Activated naive CD8-positive, alpha-beta T cell treated with anti-CD3 and anti-CD28 coated beads, Interleukin-2, amount 50 U/mL, for 24 hours (primary cell): ENCODE measurements at regions not wholly inside any gene's neighbourhood (a gene's known extent, or its start where the extent isn't known, plus 50 kb on each side); places are given as distances from the start of the nearest gene placed in this dataset.

Experiments
- ATAC-seq: fragments of 150-1000 bp; cut with Tn5 transposase; one replicate; pipeline ENCODE4 v1.10.0; 2021
- DNase-seq: peaks from one replicate; pipeline ENCODE4 v3.0.0; 2021
- H3K27ac Mint-ChIP-seq: one replicate; pipeline ENCODE4 v1.8.0; 2021; ENCODE audit warnings: mild to moderate bottlenecking, mixed read lengths
- H3K27me3 Mint-ChIP-seq: one replicate; pipeline ENCODE4 v1.8.0; 2021; ENCODE audit warnings: mixed read lengths
- H3K36me3 Mint-ChIP-seq: one replicate; pipeline ENCODE4 v1.8.0; 2021; ENCODE audit warnings: low read depth, mixed read lengths
- H3K4me1 Mint-ChIP-seq: one replicate; pipeline ENCODE4 v1.8.0; 2021; ENCODE audit warnings: mixed read lengths
- H3K4me3 Mint-ChIP-seq: one replicate; pipeline ENCODE4 v1.8.0; 2021; ENCODE audit warnings: mild to moderate bottlenecking, moderate library complexity, mixed read lengths
- H3K9me3 Mint-ChIP-seq: one replicate; pipeline ENCODE4 v1.8.0; 2021; ENCODE audit warnings: mixed read lengths

- H3K4me1 Mint-ChIP-seq = peaks cover 12% of the 10 kb centered on the region
- H3K27me3 Mint-ChIP-seq = peaks cover 1% of the 10 kb centered on the region
- H3K27ac Mint-ChIP-seq = no peak overlapping the region
- no peaks in the 10 kb centered on the region for H3K9me3 Mint-ChIP-seq
- no peak overlapping the region for H3K4me3 Mint-ChIP-seq
- ATAC-seq (no peak), DNase-seq (no peak)
- no peaks in the 10 kb centered on the region for H3K36me3 Mint-ChIP-seq
Measured at GRCh38 chr2:207244971-207245925, 79.5 kb upstream of the KLF7 start.

GRCh38 chr2:207248702-207249377 is 83.1 kb upstream of the KLF7 start:
- Mint-ChIP-seq H3K27me3 (peaks cover 1% of the 10 kb centered on the region), H3K9me3 (no peaks in the 10 kb centered on the region), H3K36me3 (no peaks in the 10 kb centered on the region), H3K4me1 (peaks cover 21% of the 10 kb centered on the region), H3K4me3 (no peak overlapping the region), H3K27ac (no peak overlapping the region)
- ATAC-seq (no peak), DNase-seq (no peak)

- DNase-seq (no peak), ATAC-seq (no peak)
- Mint-ChIP-seq H3K4me1 (peaks cover 33% of the 10 kb centered on the region), H3K27ac (no peak overlapping the region), H3K9me3 (no peaks in the 10 kb centered on the region), H3K4me3 (no peak overlapping the region), H3K36me3 (no peaks in the 10 kb centered on the region), H3K27me3 (peaks cover 1% of the 10 kb centered on the region)
Measured at GRCh38 chr2:207251022-207251421, 85.3 kb upstream of the KLF7 start.

- H3K4me3 Mint-ChIP-seq = no peak overlapping the region
- peaks cover 33% of the 10 kb centered on the region for H3K4me1 Mint-ChIP-seq
- peak; percentile 58 for ATAC-seq
- DNase-seq = no peak
- H3K27ac Mint-ChIP-seq = peak overlapping the region; percentile 13
- H3K9me3 Mint-ChIP-seq = no peaks in the 10 kb centered on the region
- peaks cover 1% of the 10 kb centered on the region for H3K27me3 Mint-ChIP-seq
- H3K36me3 Mint-ChIP-seq = no peaks in the 10 kb centered on the region
Measured at GRCh38 chr2:207251573-207252192, 85.9 kb upstream of the KLF7 start.

- peaks cover 33% of the 10 kb centered on the region for H3K4me1 Mint-ChIP-seq
- DNase-seq (no peak), ATAC-seq (no peak)
- H3K27ac Mint-ChIP-seq = no peak overlapping the region
- H3K9me3 Mint-ChIP-seq = no peaks in the 10 kb centered on the region
- no peak overlapping the region for H3K4me3 Mint-ChIP-seq
- H3K36me3 Mint-ChIP-seq = no peaks in the 10 kb centered on the region
- peaks cover 1% of the 10 kb centered on the region for H3K27me3 Mint-ChIP-seq
Measured at GRCh38 chr2:207252416-207252815, 86.7 kb upstream of the KLF7 start.

GRCh38 chr2:207252979-207253645 is 87.4 kb upstream of the KLF7 start:
- H3K4me3 Mint-ChIP-seq = no peak overlapping the region
- peaks cover 1% of the 10 kb centered on the region for H3K27me3 Mint-ChIP-seq
- ATAC-seq (no peak), DNase-seq (no peak)
- no peaks in the 10 kb centered on the region for H3K36me3 Mint-ChIP-seq
- H3K27ac Mint-ChIP-seq = no peak overlapping the region
- peaks cover 33% of the 10 kb centered on the region for H3K4me1 Mint-ChIP-seq
- no peaks in the 10 kb centered on the region for H3K9me3 Mint-ChIP-seq

- Mint-ChIP-seq H3K4me1 (peaks cover 33% of the 10 kb centered on the region), H3K27me3 (peaks cover 1% of the 10 kb centered on the region), H3K27ac (no peak overlapping the region), H3K36me3 (no peaks in the 10 kb centered on the region), H3K4me3 (no peak overlapping the region), H3K9me3 (no peaks in the 10 kb centered on the region)
- DNase-seq (no peak), ATAC-seq (no peak)
Measured at GRCh38 chr2:207253666-207254345, 88.1 kb upstream of the KLF7 start.

GRCh38 chr2:207254591-207255464 is 89.1 kb upstream of the KLF7 start:
- ATAC-seq (no peak), DNase-seq (no peak)
- Mint-ChIP-seq H3K36me3 (no peaks in the 10 kb centered on the region), H3K4me3 (no peak overlapping the region), H3K9me3 (no peaks in the 10 kb centered on the region), H3K27me3 (no peaks in the 10 kb centered on the region), H3K4me1 (peaks cover 32% of the 10 kb centered on the region), H3K27ac (peak overlapping the region; percentile 1)

- H3K27me3 Mint-ChIP-seq = no peaks in the 10 kb centered on the region
- no peak overlapping the region for H3K27ac Mint-ChIP-seq
- no peaks in the 10 kb centered on the region for H3K9me3 Mint-ChIP-seq
- no peak overlapping the region for H3K4me3 Mint-ChIP-seq
- no peak for DNase-seq
- H3K36me3 Mint-ChIP-seq = no peaks in the 10 kb centered on the region
- ATAC-seq = no peak
- peaks cover 30% of the 10 kb centered on the region for H3K4me1 Mint-ChIP-seq
Measured at GRCh38 chr2:207255565-207256470, 90.1 kb upstream of the KLF7 start.

- Mint-ChIP-seq H3K27ac (no peak overlapping the region), H3K27me3 (no peaks in the 10 kb centered on the region), H3K9me3 (no peaks in the 10 kb centered on the region), H3K4me3 (no peak overlapping the region), H3K4me1 (peaks cover 27% of the 10 kb centered on the region), H3K36me3 (no peaks in the 10 kb centered on the region)
- ATAC-seq (no peak), DNase-seq (no peak)
Measured at GRCh38 chr2:207256476-207257207, 90.9 kb upstream of the KLF7 start.

GRCh38 chr2:207257251-207258250 is 91.8 kb upstream of the KLF7 start:
- peaks cover 20% of the 10 kb centered on the region for H3K4me1 Mint-ChIP-seq
- DNase-seq (no peak), ATAC-seq (no peak)
- H3K27ac Mint-ChIP-seq = no peak overlapping the region
- H3K4me3 Mint-ChIP-seq = no peak overlapping the region
- H3K27me3 Mint-ChIP-seq = no peaks in the 10 kb centered on the region
- H3K36me3 Mint-ChIP-seq = no peaks in the 10 kb centered on the region
- H3K9me3 Mint-ChIP-seq = no peaks in the 10 kb centered on the region
